A549 (cell line): ENCODE measurements at regions not wholly inside any gene's neighbourhood (a gene's known extent, or its start where the extent isn't known, plus 50 kb on each side); places are given as distances from the start of the nearest gene placed in this dataset.

ENCODE experiments used
- CEBPB ChIP-seq, 2 experiments: fragments of >200 bp in 1 of 2; sonication (Bioruptor Twin) in 1 of 2; formaldehyde crosslinking in 1 of 2; IDR thresholded peaks; 2 replicates each; pipeline ENCODE4 v1.6.1; 2012 to 2016
- KDM1A ChIP-seq: fragments of 200-600 bp; sonication (generic); IDR thresholded peaks from 2 replicates; pipeline ENCODE4 v1.6.1; 2016; ENCODE audit warnings: low read depth, mild to moderate bottlenecking
- SREBF2 ChIP-seq: fragments of 450-650 bp; IDR thresholded peaks from 2 replicates; pipeline ENCODE4 v1.6.1; 2014; ENCODE audit warnings: mild to moderate bottlenecking, moderate library complexity
- TF ChIP-seq, protein P1 (sequence below): IDR thresholded peaks from 2 replicates; pipeline ENCODE4 v1.6.1; 2012
- TF ChIP-seq, protein P2 (sequence below): fragments of >200 bp; sonication (Bioruptor Twin); formaldehyde crosslinking; IDR thresholded peaks from 3 replicates; pipeline ENCODE4 v1.5.1; 2016

GRCh38 chr3:35257641-35258040, 381.7 kb upstream of the ARPP21 start:
- TF ChIP-seq, protein P1, sequence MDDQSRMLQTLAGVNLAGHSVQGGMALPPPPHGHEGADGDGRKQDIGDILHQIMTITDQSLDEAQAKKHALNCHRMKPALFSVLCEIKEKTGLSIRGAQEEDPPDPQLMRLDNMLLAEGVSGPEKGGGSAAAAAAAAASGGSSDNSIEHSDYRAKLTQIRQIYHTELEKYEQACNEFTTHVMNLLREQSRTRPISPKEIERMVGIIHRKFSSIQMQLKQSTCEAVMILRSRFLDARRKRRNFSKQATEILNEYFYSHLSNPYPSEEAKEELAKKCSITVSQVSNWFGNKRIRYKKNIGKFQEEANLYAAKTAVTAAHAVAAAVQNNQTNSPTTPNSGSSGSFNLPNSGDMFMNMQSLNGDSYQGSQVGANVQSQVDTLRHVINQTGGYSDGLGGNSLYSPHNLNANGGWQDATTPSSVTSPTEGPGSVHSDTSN = no peak
- TF ChIP-seq, protein P2, sequence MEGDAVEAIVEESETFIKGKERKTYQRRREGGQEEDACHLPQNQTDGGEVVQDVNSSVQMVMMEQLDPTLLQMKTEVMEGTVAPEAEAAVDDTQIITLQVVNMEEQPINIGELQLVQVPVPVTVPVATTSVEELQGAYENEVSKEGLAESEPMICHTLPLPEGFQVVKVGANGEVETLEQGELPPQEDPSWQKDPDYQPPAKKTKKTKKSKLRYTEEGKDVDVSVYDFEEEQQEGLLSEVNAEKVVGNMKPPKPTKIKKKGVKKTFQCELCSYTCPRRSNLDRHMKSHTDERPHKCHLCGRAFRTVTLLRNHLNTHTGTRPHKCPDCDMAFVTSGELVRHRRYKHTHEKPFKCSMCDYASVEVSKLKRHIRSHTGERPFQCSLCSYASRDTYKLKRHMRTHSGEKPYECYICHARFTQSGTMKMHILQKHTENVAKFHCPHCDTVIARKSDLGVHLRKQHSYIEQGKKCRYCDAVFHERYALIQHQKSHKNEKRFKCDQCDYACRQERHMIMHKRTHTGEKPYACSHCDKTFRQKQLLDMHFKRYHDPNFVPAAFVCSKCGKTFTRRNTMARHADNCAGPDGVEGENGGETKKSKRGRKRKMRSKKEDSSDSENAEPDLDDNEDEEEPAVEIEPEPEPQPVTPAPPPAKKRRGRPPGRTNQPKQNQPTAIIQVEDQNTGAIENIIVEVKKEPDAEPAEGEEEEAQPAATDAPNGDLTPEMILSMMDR = no peak
- TF ChIP-seq KDM1A (no peak), CEBPB (IDR thresholded peaks at IDR 0.05) (no peak), SREBF2 (no peak)
